H54 (cell line): ENCODE measurements at regions not wholly inside any gene's neighbourhood (a gene's known extent, or its start where the extent isn't known, plus 50 kb on each side); places are given as distances from the start of the nearest gene placed in this dataset.

Source experiments
- DNase-seq: peaks from one replicate; pipeline ENCODE4 v3.0.0; 2011; ENCODE audit warnings: low spot score, mixed read lengths; ENCODE audit not compliant: insufficient read length
- FAIRE-seq: peaks from 3 replicates; lab custom pipeline; 2011; peaks lifted over from hg19 to GRCh38; lab: Jason Lieb, UNC
- POLR2A ChIP-seq: IDR thresholded peaks from 2 replicates; pipeline ENCODE4 v1.6.1; 2011; ENCODE audit warnings: low read depth, mild to moderate bottlenecking, low read length

DNA sequence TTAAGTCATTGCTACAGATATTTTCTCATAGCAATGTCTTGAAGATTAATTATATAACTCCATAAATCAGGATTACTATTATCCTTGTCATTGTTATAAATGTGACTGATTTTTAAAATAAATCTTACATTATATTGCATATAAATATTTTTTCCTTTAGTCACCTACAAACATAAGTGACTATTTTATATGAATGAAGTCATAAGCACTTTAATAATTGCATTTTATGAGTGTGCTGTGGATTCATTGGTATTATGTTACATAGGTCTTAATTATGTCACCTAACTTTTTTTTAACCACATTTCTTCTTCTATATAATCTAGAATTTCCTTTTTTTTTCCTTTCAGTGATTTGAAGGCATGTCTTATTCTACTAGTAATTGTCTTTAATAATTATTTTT, 1191.2 kb downstream of the NSUN3 start:
- DNase-seq: no peak
- no peak for TF ChIP-seq POLR2A
- no peak for FAIRE-seq

DNA sequence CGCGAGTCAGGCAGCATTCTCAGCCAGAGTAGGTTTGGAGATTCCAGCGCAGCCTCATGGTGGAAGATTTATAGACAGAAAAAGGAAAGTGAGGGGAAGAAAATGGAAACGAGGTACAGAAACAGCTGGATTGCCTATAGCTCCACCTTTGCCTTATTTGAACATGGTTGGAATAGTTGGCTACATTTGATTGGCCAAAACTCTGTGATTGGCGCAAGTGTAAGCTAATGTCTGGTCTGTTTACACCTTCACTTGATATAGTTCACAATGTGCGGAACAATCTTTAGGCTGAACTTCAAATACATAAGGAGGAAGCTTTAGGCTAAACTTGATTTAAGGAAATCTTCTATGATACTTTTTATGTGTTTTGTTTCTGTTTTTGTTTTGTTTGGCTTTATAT, 1191.9 kb downstream of the NSUN3 start:
- TF ChIP-seq POLR2A: no peak
- no peak for FAIRE-seq
- no peak for DNase-seq

DNA sequence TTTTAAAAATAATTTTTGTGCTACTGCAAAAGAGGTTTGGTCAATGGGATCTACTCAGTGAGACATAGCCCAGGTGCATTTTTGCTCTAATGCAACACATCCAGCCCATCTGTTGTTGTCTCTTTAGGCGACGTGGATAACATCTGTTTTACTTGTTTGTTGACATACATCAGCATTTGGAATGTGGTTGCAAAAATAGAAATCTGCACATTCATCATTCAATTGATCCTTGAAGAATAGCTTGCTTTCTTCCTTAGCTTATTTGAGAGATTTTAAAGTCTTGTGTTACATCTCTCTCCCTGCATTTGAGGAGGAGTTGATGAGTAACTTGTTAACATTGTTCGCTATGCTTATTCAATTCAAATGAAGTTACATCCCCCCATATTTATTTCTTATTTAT, 1202.3 kb downstream of the NSUN3 start:
- no peak for FAIRE-seq
- no peak for DNase-seq
- TF ChIP-seq POLR2A: no peak

DNA sequence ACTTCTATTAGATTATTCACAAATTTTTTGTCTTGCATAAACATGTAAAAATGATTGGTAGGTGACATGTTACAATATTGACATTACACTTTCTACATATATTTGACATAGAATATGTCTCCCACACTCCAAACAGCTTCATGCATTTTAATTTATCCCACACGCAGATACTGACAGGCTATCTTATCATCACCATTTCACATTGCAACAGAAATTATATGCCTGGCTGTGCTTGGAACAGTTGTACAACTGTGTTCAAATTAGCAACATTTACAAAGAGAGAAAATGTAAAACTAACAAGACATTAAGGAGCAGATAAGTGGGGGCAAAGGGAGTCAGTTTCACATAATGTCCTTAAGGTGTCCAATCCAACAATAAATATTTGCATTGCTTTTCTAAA, 1208.5 kb downstream of the NSUN3 start:
- no peak for DNase-seq
- TF ChIP-seq POLR2A: no peak
- FAIRE-seq: no peak

DNA sequence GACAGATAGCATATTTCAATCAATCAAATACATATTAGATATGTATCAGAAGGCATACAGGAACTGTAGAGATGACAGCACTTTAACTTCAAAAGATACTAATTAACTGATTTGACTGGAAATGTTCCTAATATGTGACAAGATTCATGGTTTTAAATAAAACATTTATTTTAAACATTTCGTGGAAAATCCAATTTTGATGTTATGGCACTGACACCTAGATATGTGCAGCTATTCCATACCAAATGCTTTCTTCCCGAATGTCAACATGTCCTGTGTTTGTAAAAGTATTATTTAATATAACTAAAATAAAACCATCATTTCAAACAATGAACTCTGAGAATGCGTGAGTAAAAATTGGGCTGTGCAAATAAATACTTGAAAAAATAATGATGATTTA, 1209.3 kb downstream of the NSUN3 start:
- no peak for FAIRE-seq
- TF ChIP-seq POLR2A: no peak

DNA sequence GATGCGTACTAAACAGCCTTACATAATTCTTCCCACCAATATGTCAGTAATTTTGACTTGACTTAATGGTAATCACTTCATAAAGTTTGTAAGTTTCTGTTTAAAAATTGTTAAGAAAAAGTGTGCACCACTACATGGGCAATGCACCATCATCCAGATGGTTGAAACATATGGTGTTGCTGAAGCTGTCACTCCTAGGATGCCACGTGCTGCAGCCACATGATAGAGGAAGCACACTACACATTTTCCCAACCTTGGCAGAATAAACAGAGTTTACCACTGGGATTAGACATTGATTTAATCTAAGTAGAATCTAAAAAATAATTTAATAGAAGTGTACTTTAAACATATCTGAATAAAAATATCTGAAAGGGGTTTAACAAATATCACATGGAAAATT, 1209.9 kb downstream of the NSUN3 start:
- FAIRE-seq (no peak), DNase-seq (no peak)
- no peak for TF ChIP-seq POLR2A

More for the DNA sequence above, 1209.3 kb downstream of the NSUN3 start:
- no peak for DNase-seq

DNA sequence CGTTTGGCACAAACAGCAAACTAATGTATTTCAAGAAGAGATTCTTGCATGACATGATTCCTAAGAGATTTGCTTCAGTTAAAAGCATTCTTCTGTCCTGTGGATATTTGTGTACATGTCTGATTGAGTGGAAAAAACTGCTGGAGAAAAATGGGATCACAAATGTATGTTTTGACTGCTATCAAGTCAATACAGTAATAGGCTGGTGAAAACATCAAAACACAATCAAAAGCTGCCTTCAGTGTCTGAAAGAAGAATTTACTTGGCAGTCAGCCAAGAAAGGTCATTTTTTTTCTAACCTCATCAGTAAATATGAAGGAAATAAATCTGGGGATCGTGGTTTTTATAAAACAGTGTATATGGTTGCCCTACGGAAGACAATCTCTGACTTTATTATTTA, 1214.8 kb downstream of the NSUN3 start:
- DNase-seq (no peak), FAIRE-seq (no peak)
- no peak for TF ChIP-seq POLR2A

DNA sequence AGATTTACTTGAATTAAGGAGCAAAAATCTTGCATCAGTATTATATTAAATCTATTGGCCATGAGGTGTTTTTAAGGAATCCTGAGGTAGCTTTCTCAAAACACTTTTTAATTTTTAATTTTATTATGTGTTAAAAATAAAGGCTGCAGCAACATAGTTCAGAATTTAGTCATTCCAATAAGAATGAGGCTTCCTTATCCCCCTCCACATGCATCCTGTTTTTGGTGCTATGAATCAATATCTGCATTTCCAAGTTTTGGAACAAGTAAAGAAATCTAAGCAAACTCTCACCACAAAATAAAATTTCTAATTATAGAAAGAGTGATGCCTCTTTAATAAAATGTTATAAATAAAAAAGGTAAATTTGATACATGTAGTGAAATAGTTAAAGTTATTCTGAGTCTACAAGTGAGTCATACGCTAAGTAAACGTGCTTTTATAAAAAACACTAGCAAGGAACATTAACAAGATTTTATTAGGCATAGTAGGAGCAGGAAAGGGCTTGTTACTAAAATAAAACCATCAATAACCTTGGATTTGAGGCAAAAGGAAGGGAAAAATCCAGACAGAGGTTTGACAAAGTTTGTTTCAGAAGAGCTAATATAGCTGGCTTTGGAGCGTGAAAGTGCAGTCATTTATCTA, 1218.0 kb downstream of the NSUN3 start:
- DNase-seq: no peak
- no peak for TF ChIP-seq POLR2A
- FAIRE-seq: no peak

DNA sequence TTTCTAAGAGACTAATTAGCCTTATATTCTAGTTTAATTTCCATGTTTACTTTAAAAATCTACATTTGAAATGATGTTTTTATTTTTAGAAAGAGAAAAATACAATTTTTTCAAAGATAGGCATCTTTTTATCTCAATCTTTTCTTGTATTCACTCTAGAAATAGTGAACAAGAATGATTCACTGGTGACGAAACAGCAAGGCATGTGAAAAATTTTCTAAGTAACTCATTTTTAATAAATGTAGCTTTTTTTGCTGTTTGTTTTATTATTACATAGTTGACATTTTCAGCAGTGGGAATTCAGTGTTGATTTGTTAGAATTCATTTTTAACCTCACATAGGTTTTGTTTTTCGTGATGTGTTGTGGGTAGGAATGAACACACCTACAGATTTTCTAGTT, 1226.4 kb downstream of the NSUN3 start:
- no peak for TF ChIP-seq POLR2A
- no peak for FAIRE-seq
- no peak for DNase-seq

DNA sequence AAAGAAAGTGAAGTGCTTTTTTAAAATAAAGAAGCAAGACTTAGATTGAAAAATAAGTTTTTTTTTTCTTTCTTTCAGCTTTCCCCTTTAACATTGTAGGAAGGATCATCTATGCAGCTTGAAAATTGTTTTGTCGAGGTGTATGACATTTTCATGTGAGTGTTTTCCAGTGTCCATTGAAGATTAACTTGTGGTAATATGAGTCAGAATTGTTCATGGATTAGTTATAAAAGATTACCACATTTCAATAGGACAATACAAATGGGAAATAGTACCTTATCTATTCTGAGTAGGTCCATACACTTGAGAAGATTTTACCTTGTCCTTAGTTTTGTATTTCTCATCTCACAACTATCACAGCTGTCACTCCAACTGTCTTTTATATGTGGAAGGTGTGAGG, 1234.7 kb downstream of the NSUN3 start:
- FAIRE-seq: no peak
- DNase-seq: no peak
- TF ChIP-seq POLR2A: no peak

DNA sequence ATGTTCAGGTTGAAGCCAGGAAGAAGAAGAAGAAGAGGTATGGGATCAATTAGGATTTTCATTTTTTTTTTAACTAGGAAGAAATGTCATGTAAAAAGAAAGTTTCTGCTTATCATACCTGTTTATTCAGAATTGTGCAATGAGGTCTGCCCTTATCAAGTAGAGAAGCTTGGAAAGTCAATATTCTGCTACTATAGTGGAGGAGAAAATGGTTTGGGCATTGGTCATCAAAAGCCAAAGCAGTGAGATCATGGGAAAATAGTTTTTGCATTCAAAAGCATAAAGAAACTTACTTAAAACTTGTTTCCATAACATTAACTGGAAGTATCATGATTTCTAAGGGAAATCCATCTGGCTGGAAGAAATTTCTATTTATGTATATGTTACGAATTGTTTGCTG, 1239.2 kb downstream of the NSUN3 start:
- TF ChIP-seq POLR2A: no peak
- FAIRE-seq: no peak
- DNase-seq: no peak

DNA sequence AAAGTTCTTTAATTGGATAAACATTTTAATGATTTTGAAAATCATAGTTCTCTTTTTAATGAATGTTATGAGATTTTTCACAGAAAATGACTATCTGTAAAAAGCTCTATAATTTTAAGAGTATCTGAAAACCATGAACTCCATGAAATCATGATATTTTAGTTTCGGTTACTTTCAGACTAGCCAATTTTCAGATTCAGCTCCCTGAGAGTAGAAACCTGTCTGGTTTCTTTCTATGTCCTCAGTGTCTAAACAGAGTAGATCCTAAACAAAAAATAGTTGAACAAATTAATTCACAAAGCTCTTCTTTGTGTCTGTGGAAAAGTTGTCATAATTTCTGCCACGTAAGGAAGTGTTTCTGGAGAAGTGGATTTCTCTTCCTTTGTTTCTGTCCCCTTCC, 1247.7 kb downstream of the NSUN3 start:
- DNase-seq (no peak), FAIRE-seq (no peak)
- TF ChIP-seq POLR2A: no peak

DNA sequence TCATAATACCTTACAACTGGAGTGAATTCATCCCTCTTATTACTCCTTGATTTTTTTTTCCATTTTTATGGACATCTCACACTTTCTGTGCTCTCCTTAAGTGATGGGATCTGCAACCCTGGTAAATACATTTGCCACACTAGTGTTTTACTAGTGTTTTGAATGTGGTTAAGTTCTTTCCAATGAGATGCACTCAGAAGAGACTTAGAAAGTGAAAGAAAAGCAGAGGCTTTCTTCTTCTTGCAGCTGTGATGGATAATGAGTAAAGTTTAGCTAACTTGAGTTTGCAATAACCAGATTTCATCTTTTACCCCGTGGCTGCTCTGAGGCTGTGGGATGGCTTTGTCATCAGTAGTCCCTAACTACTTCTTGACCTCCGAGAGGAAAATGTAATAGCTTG, 1248.4 kb downstream of the NSUN3 start:
- no peak for FAIRE-seq
- DNase-seq: no peak
- no peak for TF ChIP-seq POLR2A

DNA sequence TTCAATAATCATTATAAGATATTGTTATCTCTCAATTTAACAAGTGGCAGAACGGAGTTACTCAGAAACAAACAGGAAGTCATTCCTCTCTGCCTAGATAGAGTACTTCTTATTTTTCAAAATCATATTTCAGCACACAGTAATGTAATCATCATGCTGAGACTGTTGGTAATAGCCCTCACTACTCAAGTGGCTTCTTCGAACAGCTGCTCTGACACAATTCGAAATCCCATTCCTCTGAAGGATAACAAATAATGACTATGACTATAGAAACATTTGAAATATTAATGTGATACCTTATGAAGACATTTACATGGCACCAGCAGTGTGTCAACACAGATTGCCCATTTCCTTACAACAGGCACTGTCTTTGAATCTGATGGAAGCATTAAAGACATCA, 1249.8 kb downstream of the NSUN3 start:
- no peak for DNase-seq
- TF ChIP-seq POLR2A: no peak
- FAIRE-seq: no peak

DNA sequence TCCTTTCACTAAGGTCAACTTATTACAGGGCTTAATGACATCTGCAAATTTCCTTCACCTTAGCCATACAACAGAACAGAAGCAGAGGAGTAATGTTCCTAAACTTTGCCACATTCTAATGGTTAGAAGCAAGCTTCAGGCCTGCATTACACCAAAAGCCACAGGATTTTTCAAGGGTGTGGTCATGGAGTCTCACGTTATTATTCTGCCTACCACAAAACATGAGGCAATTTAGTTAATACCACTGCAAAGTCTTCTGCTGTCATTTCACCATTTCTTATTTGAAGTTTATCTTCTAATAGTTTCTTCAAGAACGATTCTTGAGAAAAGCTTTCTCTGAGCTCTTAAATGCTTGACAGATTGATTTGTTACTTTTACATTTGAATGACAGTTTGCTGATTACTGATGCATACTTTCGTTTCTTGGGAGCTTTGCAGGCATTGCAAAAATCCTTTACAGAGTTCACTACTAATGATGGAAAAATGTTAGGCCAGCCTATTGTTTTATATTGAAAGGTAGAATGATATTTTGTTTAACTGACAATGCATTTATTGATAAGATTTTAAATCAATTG, 1257.1 kb downstream of the NSUN3 start:
- DNase-seq: no peak
- peak; percentile 69 for FAIRE-seq
- no peak for TF ChIP-seq POLR2A

DNA sequence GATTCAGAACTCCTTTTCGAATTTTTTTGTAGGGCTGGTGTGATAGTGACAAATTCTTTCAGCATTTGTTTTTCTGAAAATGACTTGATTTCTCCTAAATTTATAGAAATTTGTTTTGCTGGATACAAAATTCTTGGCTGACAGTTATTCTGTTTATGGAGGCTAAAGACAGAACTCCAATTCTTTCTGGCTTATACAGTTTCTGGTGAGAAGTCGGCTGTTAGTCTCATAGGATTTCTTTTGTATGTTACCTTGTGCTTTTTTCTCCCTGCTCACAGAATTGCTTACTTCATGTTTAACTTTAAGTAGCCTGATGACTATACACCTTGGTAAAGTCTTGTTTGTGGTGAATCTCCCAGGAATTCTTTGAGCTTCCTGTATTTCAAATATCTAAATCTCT, 1264.6 kb downstream of the NSUN3 start:
- FAIRE-seq: no peak
- no peak for DNase-seq
- no peak for TF ChIP-seq POLR2A
